Cardiac fibroblast (primary cell): ENCODE measurements at regions not wholly inside any gene's neighbourhood (a gene's known extent, or its start where the extent isn't known, plus 50 kb on each side); places are given as distances from the start of the nearest gene placed in this dataset.
"Not testable (repeated sequence)": the region's sequence is repeated elsewhere in the genome, so short reads cannot be mapped to it uniquely, and the experiment has no call there.

Experiments
- DNase-seq, 2 donors: peaks; one replicate each; pipeline versions ENCODE4 v3.0.0 to v3.0.0-alpha.2; 2010; ENCODE audit warnings: low read depth in 2 of 2
- H3K4me3 ChIP-seq, 2 donors: replicated peaks in 1 of 2; 1 replicate in 1 of 2; 2 replicates in 1 of 2; pipeline ENCODE4 v1.5.1; 2011; ENCODE audit warnings: low read depth in 2 of 2, low read length in 2 of 2, mild to moderate bottlenecking in 2 of 2, moderate library complexity in 1 of 2
- TF ChIP-seq, protein P1 (sequence below): IDR thresholded peaks from one replicate; pipeline ENCODE4 v1.5.1; 2011; ENCODE audit warnings: low read depth, mild to moderate bottlenecking, low read length, inconsistent platforms

DNA sequence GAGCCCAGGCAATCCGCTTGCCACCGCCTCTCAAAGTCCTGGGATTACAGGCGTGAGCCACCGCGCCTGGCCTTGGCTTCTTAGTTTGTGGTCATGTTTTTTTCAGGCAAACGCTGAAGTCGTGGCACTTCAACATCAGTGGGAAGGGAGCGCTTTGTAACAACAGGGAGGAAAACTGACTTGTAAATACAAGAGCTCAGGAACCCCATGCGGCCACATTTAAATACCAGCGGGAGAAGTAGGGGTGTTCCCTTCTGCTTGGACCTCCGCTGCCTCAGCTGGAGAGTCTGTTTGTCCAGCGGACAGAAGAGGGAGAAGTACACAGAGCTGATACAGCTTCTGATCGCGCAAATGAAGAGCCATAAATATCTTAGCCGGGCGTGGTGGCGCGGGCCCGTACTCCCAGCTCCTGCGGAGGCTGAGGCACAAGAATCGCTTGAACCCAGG, 108.7 kb upstream of the KMT2C start:
- DNase-seq = no peak
- TF ChIP-seq, protein P1, sequence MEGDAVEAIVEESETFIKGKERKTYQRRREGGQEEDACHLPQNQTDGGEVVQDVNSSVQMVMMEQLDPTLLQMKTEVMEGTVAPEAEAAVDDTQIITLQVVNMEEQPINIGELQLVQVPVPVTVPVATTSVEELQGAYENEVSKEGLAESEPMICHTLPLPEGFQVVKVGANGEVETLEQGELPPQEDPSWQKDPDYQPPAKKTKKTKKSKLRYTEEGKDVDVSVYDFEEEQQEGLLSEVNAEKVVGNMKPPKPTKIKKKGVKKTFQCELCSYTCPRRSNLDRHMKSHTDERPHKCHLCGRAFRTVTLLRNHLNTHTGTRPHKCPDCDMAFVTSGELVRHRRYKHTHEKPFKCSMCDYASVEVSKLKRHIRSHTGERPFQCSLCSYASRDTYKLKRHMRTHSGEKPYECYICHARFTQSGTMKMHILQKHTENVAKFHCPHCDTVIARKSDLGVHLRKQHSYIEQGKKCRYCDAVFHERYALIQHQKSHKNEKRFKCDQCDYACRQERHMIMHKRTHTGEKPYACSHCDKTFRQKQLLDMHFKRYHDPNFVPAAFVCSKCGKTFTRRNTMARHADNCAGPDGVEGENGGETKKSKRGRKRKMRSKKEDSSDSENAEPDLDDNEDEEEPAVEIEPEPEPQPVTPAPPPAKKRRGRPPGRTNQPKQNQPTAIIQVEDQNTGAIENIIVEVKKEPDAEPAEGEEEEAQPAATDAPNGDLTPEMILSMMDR = no peak

DNA sequence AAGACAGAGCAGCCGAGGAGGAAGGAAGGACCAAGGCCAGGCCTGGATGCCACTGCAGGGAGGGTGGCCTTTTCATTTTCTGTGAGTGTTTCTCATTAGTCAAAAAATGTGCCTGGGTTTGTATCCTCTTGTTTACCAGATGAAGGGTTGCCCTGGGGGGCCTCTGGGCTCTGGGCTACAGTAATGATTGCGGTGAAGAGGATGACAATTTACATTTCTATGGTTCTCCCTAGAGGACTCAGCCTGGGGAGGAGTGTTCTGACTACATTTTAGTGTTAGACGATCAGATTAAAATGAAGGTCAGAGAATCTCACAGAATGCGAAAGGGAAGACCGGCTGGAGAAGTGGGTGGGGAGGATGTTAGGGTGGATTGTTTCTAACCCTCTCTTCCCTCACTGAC, 108.0 kb upstream of the KMT2C start:
- DNase-seq = no peak
- TF ChIP-seq, protein P1 = no peak
- H3K4me3 ChIP-seq = no peak overlapping the region

More for the DNA sequence above, 108.7 kb upstream of the KMT2C start:
- no peak overlapping the region for H3K4me3 ChIP-seq

GRCh38 chr7:152541892-152542291, 106.1 kb upstream of the KMT2C start:
- no peak for DNase-seq
- no peak overlapping the region for H3K4me3 ChIP-seq
- TF ChIP-seq, protein P1 = no peak

- DNase-seq, H3K4me3 ChIP-seq: not testable (repeated sequence)
These were observed 103.3 kb upstream of the KMT2C start for GRCh38 chr7:152539190-152539495.

DNA sequence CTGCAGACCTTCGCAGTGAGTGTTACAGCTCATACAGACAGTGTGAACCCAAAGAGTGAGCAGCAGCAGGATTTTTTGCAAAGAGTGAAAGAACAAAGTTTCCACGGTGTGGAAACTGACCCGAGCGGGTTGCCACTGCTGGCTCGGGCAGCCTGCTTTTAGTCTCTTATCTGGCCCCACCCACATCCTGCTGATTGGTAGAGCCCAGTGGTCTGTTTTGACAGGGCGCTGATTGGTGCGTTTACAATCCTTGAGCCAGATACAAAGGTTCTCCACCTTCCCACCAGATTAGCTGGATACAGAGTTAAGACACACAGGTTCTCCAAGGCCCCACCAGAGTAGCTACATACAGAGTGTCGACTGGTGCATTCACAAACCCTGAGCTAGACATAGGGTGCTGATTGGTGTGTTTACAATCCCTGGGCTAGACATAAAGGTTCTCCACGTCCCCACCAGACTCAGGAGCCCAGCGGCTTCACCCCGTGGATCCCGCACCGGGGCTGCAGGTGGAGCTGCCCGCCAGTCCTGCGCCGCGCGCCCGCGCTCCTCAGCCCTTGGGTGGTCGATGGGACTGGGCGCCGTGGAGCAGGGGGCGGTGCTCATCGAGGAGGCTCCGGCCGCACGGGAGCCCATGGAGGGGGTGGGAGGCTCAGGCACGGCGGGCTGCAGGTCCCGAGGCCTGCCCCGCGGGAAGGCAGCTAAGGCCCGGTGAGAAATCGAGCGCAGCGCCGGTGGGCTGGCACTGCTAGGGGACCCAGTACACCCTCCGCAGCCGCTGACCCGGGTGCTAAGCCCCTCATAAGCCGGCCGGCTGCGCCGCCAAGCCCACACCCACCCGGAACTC, 102.8 kb upstream of the KMT2C start:
- not testable (repeated sequence) for H3K4me3 ChIP-seq, DNase-seq

GRCh38 chr7:152537639-152538038, 101.8 kb upstream of the KMT2C start:
- TF ChIP-seq, protein P1 = no peak
- DNase-seq = no peak
- no peak overlapping the region for H3K4me3 ChIP-seq

- no peak for DNase-seq
- TF ChIP-seq, protein P1 = no peak
- H3K4me3 ChIP-seq = no peak overlapping the region
These were observed 92.8 kb upstream of the KMT2C start for GRCh38 chr7:152528612-152529011.

- H3K4me3 ChIP-seq = no peak overlapping the region
- TF ChIP-seq, protein P1 = no peak
- no peak for DNase-seq
These were observed 91.8 kb upstream of the KMT2C start for GRCh38 chr7:152527610-152528032.
